ENCODE measurements at regions not wholly inside any gene's neighbourhood (a gene's known extent, or its start where the extent isn't known, plus 50 kb on each side); places are given as distances from the start of the nearest gene placed in this dataset.
"Not testable (repeated sequence)": the region's sequence is repeated elsewhere in the genome, so short reads cannot be mapped to it uniquely, and the experiment has no call there.

DNA sequence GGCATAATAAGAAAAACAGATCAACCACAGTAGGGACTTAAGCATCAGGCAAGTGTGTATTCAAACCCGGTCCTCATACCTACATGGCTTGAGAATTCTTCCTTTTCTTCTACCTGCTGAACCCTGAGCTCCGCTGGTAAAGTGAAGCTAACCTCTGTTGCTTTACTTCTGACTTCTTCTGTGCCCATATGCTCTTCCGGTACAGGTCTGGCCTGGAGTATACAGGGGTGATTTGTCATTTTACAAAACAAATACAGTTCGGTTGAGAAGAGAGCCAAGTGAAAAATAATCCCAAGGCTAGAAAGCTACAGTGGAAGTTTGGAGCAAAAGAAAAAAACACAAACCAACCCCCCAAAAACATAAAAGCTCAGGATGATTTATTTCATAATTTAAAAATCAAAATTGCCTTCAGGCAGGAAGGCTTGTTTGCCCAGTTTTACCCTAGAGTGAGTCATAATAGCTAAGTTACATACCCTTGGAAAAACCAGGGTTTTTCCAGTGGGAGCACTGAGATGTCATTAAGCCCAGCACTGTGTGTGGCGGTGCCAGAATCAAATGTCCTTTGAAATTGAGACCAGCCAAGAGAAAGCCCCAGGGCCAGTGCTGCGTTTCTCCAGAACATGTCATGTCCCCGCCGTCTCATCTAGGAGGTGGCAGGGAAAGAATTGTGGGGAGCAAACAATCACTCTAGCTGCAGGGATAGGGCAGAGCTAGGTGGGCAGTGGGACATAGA, 305.5 kb upstream of the ISX start:
- ATAC-seq = no peak

DNA sequence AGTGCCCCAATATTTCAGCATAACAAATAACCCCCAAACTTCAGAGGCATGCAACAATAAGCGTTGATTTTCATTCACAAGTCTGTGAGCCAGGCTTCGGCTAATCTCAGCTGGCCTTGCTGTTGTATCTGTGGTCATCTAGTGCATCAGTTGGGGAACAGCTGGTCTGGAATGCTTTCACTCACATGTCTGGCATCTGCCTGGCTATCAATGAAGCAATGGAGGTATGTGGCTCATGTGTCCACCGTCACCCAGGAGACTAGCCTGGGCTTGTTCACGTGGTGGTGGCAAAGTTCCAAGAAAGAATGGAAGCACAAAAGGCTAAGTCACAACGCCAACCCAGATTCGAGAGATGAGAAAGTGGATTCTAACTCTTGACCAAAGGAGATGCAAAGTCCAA, 304.8 kb upstream of the ISX start:
- no peak for ATAC-seq

DNA sequence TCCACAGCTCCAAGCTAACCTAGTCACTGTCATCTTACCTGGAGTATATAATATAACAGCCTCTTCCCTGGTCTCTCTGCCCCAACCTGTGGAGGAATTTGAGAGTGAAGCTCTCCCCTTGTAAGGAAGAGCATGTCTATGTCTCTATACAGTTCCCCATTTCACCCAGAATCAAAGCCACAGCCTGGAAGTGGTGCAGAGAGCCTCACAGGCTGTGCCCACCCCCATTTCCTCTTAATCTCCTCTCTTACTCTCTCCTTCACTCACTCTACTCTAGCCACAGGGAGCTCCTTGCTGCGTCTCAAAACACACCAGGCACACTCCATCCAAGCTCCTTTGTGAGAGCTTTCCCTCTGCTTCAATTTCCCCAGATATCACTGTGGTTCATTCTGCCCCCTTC, 302.5 kb upstream of the ISX start:
- no peak for ATAC-seq

DNA sequence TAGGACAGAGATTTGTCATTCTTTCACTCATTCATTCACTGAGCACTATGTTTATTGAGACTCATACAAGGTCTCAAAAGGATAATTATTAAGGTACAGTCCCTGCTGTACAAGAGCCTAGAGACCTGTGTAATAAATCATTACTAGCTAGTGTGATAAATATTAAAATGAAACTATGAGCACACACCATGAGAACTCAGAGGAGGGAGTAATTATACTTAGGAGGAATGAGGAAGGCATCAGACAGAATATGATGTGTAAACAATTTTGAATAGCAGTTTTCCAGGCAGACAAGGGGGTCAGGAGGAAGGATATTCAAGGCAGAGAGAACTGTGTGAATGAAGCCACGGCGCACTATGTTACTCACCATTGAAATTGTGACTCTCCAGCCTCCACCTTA, 300.8 kb upstream of the ISX start:
- no peak for ATAC-seq

DNA sequence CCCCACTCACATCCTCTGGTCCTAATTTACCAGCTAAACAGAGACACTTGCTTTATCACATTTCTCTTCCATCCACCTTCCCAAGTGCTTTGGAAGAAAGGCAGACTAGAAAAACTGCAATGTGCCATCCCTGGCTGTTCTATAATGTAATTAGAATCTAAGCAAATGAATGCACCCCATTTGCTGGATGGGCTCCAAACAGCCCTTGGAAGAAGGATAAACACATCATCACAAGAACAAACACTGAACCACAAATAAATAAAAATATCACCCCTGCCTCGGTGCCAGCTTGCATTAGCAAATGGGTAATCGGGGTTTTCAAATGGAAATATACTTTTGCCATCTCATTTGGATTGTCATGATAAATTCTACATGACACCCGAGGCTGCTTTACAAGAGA, 296.6 kb upstream of the ISX start:
- ATAC-seq = no peak

DNA sequence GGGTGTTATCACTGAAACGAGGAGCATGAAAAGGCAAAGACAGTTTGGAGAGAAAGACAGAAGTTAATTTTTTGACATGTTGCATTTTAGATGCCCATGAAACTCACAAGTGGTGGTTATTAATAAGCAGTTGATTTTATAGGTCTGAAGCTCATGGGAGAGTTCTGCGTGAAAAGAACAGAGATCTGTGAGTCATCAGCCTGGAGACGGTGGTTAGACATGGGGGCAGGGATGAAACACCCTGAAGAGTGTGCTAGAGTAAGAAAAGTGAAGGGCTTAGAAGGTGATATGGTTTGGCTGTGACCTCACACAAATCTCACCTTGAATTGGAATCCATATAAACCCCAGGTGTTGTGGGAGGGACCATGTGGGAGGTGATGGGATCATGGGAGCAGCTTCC, 289.1 kb upstream of the ISX start:
- no peak for ATAC-seq

DNA sequence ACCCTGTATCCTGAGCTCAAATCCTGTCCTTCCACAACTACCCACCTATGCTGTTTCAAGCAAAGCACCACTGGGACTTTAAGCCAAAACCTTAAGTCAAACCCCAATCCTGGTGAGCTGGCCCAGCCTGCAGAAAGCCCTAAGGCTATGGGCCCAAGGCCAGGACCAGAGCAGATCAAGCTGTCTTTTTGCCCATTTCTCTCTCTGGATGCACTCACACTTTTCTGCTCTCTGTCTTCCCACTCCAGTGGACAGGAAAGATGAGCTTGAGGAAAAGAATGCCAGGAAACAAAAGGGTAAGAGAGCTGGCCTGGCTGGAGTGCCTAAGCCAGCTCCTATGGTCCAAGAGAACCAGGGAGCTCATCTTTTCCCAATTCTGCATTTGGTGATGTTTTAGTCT, 284.3 kb upstream of the ISX start:
- no peak for ATAC-seq

DNA sequence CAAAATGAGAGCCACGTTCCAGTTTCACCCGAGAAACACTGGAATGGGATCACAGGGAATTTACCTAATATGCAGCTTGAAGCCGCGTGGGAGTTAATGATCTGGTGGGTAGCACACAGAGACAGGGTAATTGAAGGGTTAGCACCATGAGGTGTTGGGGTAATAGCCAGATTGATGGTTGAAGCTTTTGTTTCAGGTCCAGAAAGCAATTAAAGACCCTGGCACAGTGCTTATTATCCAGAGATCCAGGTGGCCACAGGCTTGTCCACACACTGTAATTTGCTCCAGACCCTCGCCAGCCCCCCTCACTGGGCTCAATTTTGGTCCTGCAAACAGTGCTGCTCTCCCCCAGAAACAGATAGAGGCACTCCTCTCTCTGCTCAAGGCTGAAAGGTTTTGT, 282.5 kb upstream of the ISX start:
- ATAC-seq = no peak

DNA sequence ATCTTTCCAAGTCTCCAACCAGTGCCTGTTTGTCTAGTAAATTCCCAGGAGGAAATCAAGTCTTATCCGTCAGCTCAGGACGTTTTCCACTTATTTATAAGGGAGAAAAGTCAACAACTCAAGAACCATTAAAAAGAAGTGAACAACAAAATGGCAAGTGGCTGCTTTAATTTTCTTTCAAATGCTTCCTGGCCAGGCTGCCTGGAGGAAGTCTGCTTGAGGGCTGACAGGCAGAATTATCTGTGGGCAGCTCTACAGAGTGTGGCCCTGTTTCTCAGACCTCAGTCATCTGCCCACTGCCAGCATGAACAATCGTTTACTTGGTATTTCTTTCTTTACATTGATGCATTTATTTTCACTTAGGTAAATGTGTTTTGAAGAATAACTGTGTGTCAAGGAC, 281.9 kb upstream of the ISX start:
- ATAC-seq = no peak

DNA sequence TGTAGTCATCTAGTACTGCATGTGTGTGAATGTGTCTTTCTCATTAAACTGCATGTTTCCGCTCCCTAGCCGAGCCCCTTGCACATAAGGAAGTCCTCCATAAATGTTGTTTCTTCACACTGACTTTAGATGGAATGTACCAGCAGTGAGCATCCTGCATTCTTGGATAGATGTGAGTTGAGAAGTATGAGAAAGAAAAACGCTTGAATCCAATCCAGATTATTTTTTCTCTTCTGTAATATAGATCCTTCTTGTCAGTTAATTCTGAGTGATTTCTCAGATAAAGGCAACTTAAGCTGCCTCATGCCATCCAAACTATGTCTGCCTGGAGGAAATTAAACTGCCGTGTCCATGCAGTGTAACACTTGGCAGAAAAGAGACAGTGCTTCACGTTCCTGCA, 268.1 kb upstream of the ISX start:
- no peak for ATAC-seq

DNA sequence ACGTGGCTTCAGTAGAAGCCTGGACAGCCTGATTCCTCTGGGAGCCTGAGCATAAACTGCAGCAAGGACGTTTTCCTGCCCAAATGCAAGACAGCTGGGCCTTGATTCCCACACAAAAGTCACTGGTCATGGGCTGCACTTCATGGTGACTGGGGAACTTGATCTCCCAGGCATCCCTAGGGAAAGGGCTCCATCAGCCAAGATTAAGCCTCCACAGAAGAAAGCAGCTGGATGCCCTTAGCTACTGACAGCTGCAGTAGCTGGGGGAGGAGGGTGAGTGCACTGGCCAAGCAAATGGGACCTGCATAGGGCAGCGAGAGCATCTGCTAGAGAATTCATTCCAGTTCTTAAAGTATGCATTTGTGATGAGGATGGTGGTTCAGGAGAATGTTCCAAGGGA, 267.4 kb upstream of the ISX start:
- no peak for ATAC-seq

DNA sequence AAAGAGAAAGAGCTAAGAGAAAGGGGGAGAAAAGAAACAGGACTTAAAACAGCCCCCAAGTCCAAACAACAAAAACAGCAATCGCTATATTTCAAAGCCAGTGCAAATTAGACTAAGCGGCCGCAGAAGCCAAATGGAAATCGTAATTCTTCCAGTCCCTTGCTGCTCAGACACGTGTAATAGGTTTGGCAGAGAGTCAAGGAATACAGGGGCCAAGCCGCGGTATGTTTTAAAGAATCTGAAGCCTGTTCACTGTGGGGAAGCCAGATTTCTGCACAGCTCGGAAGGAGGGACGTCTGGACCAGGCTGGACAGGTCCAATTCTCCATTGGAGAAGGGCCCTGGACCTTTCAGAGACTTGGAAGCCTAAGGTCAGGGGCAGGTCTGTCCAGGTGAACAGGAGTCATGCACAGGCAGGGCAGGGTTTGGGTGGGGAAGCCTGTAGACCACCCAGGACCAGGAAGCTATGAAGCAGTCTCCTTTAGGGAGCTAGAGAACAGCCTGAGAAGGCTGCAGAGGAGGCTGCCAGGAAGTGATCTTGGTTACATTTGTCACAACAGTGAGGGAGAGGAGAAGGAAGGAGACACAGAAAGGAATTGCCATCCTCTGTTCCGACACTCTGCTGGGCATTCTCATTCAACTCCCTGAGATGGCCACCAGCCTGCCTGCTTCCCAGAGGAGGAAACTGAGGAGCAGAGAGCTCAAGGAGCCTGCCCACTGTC, 265.5 kb upstream of the ISX start:
- no peak for ATAC-seq

DNA sequence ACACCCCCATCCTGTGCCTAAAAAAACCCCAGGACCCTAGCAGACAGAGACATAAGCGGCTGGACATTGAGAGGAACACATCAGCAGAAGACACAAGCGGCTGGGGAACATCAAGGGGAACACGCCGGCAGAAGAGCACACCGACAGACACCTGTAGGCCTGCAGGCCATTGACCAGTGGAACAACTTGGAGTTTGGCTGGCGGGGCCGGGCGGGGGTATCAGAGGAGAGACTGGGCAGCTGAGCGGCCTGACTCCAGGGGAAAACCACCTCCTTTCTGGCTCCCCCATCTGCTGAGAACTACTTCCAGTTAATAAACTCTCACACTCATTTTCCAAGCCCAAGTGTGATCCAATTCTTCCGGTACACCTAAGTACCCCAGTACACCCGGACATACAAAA, 264.7 kb upstream of the ISX start:
- ATAC-seq = no peak

DNA sequence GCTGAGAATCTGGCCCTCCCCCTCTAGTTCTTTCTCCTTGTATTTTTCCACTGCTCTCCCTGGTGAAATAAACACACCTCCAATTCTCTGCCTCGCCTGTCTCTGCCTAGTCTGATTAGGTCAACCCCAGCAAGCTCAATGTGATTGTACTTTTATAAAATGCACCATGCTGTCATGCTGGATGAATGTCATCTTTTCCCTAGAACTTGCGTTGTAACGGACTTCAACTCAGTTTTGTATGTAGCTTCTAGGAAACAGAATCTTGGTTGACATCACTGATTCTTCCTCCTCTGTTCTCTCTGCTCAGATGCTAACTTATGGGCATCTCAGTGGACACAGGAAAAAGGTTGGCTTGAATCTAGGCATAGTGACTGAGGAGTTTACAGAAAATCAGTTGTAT, 261.9 kb upstream of the ISX start:
- no peak for ATAC-seq

DNA sequence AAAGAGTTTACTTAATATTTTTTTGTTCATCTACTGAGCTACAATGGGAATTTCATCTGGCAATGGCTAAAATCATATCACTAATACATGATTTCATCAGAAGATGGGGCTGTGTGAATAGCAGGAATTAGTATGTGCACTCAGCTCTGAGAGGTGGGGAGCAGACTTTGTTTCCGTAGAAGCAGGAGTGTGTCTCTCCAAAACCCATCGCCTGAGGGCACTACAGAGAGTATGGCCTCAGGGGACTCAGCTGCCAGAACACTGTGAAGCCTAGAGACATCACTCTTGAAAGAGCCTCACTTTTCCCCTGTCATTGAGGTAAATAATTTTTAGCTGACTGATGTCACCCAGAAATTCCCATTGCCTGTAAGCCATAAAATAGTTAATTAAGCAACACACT, 261.4 kb upstream of the ISX start:
- no peak for ATAC-seq

DNA sequence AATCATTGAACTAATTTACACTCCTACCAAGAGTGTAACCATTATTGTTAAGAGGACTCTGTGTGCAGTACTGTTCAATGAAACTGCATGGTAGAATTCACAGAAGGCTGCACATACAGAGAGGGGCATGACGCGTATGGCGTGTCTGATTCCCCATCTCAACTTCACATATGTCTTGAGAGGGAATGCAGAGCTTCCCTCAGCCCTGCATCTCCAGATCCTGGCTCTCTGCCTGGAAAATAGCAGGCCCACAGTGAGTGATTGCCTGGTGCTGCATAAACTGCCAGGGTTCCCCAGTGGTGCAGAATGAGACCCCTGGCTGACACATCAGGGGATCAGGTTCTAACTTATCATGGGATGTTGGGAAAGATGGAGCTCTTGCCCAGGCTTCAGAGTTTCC, 260.2 kb upstream of the ISX start:
- ATAC-seq = no peak

DNA sequence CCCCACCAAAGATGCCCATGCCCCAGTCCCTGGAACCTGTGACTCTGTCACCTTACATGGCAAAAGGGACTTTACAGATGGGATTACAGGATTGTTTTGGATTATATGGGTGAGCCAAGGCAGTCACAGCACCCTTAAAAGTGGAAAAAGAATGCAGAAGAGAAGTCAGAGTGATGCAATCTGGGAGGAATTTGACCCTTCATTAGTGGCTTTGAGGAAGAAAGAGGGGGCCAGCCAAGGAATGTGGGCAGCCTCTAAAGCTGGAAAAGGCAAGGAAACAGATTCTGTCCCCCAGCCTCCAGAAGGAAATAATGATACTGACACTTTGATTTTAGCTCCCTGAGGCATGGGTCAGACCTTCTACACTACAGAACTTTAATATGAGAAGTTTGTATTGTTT, 257.3 kb upstream of the ISX start:
- no peak for ATAC-seq

DNA sequence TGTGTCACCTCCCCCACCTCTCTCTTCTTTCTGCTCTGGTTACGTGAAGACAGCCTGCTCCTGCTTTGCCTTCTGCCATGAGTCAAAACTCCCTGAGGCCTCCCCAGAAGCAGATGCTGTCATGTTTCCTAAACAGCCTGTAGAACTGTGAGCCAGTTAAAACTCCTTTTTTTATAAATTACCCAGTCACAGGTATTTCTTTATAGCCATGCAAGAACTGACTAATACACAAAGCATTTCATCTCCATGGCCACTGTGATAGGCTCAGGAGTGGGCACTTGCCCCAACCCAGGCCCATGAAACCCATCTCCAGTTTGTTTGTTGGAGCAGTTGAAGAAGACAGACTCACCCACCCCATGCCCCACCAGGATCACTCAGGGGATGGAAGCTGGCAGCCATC, 253.3 kb upstream of the ISX start:
- ATAC-seq = no peak

DNA sequence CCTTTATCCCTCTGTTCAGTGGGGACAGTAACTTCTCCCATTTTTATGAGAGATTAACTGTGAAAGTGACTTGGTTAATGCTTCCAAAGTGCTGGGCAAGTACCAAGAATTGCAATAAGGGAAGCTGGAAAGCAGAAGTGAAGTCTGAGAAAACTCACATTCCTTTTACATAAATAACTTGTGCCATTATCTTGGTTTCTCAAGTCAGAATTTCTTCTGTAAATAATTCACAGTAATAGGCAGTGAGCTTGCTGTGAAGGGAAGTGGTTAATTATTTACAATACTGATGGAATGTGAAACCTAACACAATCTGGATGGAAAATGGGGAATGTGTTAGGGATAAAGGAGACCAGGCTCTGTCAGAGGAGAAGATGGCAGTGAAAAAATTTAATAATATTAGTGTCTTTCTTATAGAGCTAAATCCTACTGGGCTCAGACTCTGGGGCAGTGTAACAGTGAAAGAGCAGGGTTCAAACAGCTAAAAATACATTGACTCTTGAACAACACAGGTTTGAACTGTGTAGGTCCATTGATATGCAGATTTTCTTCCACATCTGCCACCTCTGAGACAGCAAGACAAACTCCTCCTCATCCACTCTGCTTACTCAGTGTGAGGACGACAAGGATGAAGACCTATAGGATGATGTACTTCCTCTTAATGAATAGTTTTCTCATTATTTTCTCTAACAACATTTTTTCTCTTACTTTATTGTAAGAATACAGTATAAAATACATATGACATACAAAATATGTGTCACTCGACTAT, 251.5 kb upstream of the ISX start:
- no peak for ATAC-seq

DNA sequence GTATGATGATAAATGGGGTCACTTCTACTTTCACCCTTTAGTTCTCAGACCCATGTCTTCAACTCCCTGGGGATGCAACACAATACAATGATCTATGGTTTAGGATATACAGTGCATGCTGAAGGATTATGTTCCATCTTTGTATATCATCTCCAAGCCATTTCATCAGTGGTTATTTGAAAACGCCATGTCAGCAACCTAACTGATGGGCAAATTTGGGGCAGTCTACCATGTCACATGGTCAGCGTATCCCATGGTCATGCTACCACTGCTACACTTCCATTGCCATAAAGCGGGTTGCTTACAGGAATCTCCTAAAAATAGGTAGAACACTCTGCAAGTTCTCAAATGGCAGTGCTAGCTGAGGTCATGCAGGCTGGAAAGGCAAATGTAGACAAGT, 236.5 kb upstream of the ISX start:
- ATAC-seq = no peak

DNA sequence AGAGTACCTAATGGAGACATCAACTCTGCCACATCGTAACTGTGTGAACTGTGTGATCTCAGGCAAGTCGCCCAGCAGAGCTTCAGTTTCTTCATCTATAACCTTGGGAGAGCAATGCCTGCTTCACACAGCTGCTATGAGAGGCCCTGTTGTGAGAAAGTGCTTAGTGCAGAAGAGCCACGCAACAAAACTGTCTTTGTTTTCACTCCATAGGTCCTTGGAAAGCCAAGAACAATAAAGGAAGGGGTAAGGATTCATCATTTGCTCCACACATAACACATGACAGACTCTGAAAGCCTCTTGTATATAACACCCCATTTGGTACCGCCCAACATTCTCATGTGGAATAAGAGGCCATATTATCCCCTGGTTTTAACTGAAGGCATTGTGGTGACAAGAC, 231.9 kb upstream of the ISX start:
- ATAC-seq = no peak

DNA sequence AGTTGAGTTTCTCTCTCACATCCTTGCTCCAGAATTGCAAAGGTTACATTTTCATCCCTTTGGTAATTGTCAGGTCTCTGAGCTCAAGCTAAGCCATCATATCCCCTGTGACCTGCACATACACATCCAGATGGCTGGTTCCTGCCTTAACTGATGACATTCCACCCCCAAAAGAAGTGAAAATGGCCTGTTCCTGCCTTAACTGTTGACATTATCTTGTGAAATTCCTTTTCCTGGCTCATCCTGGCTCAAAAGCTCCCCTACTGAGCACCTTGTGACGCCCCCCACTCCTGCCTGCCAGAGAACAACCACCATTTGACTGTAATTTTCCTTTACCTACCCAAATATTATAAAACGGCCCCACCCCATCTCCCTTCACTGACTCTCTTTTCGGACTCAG, 231.4 kb upstream of the ISX start:
- not testable (repeated sequence) for ATAC-seq

DNA sequence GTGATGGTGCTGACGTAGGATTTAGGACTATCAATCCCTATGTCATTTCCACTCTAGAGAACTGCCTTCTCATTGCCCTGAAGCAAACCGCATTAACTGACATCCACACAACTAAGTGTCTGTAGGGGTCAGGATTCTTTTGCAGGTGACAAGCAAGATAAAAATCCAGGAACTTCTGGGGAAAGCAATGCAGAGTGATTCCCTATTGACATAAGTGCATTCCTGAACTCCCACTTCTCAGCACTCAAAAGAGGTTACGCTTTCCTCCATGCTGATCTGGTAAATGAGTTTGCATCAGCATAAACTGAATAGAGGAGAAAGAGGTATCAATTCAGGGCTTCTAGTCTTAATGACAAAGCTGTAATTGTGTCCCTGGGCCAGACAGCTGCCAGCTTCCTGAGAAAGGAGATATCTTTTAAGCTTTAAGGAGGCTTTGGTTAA, 224.6 kb upstream of the ISX start:
- no peak for ATAC-seq

DNA sequence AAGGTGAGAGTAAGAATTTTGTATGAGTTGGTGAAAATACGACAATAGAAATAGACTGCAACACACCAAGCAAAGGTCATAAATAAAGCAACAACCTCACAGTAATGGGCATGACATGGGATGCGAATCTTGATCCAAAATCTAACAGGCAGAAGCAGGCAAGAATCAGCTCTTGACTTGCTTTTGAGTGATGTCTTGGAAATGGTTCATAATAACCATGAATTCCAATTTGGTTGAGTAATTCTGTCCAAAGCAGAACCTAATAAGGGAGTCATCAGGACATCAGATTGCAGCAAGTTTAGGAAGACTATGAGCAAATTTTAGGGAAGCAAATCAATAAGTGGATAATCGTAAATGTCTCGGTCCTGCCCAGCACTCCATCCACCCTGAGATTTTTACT, 224.0 kb upstream of the ISX start:
- ATAC-seq = no peak

Measured in activated CD4-positive, CD25-positive, alpha-beta regulatory T cell treated with anti-CD3 and anti-CD28 coated beads, Interleukin-2, amount 50 U/mL, for 24 hours (primary cell).